RPMI8226 (cell line): ENCODE measurements at regions not wholly inside any gene's neighbourhood (a gene's known extent, or its start where the extent isn't known, plus 50 kb on each side); places are given as distances from the start of the nearest gene placed in this dataset.

Experiments
- DNase-seq: peaks from one replicate; pipeline ENCODE4 v3.0.0-alpha.2; 2015

DNA sequence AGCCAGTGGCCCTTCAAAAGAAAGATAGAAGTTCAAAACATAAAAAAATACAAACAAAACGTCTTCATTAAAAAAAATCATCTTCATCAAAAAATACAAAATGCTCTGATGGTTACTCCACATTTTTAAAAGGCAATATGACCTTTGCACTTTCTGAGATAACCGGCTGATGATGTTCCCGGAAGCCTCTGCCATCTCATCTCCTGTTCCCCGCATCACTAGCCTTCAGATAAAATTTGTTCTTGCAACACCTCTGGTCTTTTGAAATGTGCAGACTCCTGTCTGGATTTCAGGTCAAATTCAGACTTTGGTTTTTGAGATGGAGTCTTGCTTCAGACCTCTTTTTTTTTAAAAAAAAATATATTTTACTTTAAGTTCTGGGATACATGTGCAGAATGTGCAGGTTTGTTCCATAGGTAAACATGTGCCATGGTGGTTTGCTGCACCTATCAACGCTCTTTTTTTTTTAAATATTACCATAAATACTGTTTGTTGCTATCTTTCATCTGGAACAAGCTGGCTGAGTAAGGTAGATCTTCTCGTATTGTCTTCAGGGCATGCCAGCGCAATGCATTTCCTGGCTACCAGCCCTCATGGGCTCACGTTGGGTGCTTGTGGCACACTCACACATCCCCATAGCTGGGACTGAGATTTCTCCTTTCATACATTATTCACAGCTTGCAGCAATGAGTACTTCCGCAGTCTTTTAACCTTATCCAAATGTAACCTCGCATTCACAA lies 418.9 kb upstream of the ARGLU1 start:
- DNase-seq, result no peak

DNA sequence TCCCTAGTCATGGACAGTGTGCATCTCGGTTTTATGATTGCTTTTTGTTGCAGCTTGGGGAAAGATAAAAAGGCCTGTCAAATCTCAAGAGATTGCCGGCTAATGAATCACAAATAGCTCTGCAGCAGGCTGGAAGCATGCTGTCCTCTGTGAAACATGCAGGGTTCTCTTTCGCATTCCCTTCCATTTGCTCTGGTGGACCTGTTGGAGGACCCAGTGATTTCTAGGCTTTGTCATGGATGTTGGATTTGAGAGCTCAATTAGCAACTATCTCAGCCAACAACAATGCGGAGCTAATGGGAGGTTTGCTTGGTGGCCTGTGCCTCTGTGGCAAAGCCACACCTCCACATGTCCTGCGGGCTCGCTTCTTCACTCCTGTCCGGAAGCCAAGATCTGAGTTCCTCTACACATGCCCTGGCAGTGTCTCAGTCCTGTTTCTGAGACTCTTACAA lies 418.1 kb upstream of the ARGLU1 start:
- no peak for DNase-seq

DNA sequence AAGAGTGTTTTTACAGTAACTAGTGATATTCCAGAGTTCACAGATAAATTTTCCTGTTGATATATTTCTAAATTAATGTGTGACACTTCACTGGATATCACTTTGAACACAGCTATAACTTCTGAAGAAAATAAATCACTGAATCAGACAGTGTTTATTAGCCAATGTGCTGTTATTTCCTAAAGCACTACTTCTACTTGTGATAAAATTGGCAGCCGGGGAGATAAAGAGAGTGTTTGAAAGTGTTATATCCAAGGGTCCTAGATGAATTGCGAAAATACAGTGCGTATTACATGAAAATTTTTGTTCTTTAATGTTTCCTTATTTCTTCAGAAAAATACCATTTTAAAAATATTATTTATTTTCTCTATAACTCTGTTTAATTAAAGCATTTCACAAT lies 417.5 kb upstream of the ARGLU1 start:
- DNase-seq, result no peak

DNA sequence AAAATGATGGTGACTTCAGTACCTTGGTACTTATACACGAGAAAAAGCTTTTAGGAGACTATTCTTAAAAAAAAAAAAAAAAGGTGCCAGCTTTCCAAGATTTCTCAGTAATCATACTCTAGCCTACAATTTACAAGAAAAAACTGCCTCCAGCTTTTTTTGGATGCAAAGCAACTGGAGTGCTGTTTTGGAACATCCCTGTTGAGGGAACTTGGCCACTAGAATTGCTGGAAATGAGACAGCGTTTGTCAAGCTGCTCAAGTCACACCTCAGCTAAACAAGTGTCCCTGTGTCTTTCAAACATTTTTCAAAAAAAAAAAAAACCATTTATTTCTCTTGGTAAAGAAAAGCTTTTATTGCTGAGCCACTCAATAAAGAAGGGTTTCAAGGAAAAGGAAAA lies 413.1 kb upstream of the ARGLU1 start:
- DNase-seq, result no peak

DNA sequence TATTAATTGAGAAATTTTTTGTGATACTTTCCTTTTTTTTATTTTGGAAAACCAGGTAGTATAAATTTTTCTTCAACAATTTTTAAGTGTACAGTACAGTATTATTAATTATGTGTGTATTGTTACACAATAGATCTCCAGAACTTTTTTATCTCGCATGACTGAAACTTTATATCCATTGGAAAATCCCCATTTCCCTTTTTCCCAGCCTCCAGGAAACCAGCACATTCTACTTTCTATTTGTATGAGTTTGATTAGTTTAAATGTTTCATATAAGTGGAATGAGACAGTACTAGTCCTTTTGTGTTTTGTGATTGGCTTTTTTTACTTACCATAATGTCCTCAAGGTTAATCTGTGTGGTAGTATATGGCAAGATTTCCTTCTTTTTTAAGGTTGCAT lies 399.5 kb upstream of the ARGLU1 start:
- DNase-seq, result no peak

DNA sequence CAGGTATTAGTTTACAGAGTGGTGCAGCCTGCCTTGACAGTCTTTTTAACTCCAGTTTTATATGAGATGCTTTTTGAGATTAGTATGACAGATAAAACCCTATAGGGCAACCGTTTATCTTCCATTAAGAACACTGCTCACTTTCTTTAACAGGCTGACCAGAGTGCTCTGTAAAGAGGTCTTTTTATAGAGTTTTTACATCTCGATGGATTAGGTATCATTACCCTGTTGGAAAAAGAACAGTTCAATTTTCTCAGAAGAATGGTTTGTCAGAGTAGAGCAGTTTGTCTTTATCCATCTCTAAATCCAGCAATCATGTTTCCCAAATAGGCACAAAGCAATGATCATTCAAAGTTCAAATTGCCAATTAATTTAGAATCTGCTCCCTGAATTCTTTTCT lies 395.2 kb upstream of the ARGLU1 start:
- no peak for DNase-seq

DNA sequence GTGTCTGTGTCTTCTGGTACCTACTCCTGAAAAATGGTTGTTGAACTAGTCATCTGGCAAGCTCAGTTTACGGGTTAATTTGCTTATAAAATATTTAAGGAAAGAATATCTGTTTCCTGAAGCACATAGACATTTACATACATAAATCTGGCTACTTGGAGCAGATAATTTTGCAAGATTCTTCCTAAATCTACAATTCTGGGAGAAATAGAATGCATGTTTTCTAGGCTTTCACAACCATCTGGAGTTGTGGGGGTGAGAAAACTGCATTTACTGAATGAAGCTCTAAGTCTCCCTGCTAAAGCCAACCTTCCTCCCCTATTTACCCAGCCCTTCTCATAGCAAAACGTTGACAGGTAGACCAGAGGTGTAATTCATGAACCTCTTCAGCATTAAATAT lies 393.7 kb upstream of the ARGLU1 start:
- no peak for DNase-seq

DNA sequence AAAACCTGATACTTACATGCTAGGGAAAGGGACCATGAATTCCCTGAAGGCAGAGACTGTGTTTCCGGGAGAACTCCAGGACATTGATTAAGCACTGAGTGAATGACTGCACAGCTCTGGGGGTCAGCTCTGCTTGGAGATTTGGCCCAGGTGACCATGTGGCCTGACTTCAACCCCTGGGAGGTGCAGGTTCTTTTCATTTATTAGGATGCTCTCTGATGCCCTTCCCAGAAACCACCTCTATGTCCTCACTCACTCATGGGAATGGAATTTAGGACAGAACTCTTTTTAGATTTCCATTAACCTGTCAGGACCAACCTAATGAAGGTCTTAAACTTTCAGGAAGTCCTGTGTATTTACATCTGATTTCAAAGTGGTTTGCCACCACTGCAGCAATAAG lies 393.3 kb upstream of the ARGLU1 start:
- no peak for DNase-seq

DNA sequence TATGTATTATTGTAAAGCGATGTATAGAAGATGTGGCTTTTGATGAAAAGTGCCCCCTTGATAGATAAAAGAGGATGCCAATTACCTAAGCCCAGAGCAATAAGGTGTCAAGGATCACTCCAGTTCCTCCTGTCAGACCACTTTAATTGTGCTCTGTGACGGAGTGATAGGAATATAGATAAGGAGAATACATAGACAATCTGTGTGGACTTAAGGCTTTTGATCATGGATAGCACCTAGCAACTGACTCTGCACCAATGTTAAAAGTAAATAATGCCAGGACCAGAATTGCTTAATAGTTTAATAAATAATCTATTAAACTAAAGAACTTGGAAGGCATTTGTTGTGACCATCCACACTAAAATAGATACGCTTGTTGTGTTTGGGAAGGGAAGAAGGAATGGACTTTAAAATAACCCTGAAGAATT lies 390.7 kb upstream of the ARGLU1 start:
- no peak for DNase-seq

DNA sequence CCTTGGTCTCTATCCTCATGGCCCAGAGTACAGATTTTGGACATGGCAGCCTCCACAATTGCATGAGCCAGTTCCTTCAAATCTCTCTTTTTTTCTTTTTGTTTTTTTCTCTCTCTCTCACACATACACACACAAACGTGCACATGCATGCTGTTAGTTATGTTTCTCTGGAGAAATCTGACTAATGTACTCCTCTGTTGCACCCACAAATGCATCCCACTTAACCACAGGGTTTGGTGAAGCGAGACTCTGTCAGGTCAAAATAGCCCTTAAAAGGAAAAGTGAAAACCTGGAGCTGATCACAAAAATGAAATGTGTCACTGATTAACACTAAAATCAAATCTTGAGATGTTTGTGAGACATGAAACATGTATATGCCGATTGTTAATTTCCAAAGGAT lies 374.6 kb upstream of the ARGLU1 start:
- DNase-seq, result no peak

DNA sequence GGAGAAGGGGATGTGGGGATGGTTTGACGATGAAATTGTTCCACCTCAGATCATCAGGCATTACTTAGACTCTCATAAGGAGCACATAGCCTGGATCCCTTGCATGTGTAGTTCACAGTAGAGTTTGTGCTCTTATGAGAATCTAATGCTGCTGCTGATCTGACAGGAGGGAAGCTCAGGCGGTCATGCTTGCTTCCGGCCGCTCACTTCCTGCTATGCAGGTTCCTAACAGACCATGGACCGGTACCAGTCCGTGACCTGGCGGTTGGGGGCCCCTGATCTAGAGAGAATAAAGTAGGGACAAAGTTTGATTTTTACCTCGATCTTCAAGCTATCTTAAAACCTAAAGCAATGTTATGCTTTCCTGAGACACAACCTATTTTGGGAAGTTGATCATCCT lies 373.8 kb upstream of the ARGLU1 start:
- DNase-seq, result no peak

DNA sequence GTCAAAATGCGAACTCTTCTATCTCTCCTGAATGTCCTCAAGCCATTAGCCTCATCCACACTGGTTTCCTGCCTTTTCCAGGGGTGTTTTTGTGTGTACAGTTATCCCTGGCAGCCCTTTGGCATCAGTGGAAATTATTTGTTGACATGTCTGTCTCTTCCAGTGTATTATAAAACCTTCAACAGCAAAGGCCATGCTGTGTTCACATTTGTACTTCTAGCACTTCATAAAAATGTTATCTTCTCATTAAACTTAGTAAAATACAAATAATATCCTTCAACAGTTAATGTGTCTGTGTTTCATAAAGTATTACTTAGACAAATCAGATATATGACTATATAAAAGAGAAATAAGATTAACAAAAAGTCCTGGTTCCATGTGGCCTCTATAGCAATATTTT lies 359.5 kb upstream of the ARGLU1 start:
- no peak for DNase-seq

DNA sequence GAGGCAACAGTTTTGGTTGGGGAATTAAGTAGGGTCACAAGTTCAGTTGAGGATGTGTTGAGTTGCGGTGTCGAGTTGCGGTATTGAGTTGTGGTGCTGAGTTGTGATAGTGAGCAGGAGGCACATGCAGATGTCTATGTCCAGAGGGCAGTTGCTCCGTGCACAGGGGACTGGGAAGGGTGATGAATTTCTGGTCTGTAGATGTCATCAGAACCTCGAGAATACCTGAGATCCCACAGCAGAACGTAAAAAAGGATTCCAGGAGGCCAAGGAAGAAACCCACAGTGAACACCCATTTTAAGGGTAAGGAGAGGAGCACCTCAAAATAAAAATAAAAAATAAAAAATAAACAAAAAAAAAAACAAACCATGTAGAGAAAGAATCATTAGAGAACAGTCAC lies 354.4 kb upstream of the ARGLU1 start:
- no peak for DNase-seq

DNA sequence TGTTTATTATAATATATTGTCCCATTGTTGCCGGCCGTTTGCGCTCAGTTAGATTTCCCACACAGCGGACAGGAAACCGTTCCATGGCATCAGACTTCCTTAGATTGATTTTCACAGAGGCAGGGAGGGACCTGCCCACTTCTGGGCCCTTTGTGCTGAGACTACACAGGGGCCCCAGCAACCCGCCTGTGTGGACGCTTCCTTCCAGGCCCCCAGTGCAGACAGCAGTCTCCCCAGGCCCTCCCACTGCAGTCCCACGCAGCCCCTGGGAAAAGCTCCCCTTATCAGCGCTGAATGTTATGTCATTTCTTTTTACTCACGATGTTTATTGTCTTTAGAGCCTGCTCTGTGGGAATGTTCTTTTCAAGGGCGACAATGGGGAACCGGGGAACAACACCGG lies 351.7 kb upstream of the ARGLU1 start:
- DNase-seq, result no peak

DNA sequence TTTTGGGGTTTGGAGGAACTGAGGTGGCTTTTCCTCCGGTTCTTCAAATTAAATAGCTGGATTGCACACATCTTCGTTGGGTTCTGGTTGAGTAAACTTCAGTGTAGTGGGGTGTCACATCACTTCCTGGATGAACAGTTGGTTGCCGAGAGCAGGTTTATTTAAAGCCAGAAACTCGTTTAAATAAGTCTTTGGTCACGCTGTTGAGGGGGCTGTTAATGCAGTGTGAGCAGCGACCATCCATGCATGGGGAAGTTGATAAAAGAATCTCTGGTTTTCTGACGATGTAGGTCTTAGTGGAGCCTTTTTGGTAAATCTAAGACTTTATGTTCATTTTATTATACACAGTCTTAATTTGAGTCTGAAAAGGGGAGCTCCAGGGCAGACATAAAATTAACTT lies 351.2 kb upstream of the ARGLU1 start:
- DNase-seq, result no peak

DNA sequence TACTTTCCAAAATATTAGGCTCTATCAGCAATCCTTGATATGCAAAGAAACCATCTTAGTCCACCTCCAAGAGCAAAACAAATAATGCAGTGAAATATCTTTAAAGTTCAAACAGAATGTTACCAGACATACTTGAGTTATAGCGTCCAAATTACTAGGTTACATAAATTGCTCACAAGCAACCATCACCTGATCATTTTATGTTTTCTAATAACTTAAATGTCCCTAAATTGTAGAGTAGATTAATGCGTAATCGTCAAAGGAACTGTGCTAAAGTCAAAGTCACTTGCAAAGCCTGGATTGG lies 350.6 kb upstream of the ARGLU1 start:
- no peak for DNase-seq

DNA sequence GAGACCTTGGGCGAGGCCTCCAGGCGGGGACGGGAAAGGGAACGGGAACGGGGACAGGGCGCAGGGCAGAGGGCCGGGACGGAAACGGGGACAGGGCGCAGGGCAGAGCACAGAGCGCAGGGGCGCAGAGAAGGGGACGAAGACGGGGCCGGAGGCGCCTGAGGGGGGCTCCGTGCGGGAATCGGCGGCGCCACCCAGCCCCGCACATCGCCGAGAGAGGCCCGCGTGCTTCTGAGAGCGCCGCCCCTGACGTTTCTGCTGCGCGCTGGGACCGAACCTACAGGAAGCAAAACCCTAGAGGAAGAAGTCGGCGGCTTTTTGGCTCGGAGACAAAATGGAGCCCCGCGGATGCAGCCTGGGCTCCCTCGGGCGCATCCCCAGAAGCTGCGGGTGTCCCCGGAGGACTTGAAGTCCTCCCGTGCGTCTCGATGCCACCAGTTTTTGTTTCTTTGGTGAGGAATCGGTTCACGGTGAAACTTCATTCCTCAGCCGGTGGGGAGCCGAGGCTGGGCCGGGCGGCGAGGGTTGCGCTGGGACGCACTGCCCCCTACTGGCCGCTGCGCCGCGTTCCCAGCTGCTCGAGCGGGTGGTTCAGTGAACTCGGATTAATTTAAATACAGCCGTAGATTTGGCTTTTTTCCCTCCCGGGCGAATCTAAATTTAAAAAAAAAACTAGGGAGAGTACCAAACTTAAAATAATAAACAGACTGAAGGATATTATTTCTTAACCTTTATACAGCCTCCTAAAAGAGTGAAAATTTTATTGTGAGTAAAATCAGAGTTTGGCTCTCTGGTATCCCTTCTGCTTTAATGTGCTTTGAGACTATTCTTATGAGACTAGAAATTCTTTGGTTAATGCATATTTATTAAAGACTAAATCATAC lies 350.0 kb upstream of the ARGLU1 start:
- DNase-seq, result peak; percentile 67

DNA sequence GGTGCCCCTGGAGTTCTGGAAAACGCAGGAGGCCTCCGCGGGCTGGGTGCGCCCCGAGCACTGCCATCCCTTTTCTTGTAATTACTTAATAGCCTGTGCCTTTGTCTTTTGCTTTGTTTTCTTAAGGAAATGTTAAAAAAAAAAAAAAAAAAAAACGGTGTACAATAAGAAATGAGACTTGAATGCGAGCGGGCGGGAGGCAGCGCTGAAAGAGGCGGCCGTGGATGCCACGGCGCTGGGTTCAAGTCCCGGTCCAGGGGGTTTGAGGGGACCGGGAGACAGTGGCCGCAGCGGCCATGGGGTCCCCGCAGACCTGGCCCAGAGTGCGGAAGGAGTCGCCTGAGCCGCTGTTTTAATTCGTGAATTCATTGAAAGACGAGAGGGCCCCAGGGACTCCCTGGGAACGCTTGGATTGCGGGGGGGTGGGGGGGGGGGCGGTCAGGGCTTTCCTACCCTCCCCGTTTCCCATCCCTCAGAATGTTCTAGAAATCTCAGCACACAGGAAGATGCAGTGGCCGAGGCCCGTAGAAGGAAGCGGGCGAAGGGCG lies 349.2 kb upstream of the ARGLU1 start:
- DNase-seq, result no peak

DNA sequence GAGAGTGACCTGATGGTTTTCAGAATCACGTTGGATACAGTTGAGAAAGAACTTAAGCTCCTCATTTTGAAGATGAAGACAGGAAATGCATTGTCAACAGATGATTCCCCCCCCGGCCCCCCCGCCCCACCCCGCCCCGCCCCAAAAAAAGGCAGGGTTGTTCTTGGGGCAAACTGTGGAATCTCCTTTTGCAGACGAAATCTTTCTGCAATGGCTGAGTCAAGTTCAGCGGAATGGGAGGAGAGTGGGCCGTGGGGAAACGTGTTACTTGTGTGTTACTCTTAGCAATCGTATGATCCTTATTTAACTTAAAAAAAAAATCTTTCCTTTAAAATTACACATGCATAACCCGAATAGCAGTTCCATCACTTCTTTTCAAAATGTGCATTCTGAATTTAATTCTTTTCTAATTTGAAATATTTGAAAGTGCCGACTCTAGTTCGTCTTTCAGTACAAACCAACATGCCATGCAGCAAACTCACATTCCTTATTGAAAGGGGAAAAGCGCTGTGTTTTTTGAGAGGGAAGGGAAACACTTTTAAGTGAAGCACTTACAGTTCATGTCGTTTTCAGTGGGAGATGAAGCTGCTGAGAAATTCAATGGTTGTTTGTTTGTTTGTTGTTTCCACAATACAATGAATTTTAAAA lies 348.5 kb upstream of the ARGLU1 start:
- no peak for DNase-seq

DNA sequence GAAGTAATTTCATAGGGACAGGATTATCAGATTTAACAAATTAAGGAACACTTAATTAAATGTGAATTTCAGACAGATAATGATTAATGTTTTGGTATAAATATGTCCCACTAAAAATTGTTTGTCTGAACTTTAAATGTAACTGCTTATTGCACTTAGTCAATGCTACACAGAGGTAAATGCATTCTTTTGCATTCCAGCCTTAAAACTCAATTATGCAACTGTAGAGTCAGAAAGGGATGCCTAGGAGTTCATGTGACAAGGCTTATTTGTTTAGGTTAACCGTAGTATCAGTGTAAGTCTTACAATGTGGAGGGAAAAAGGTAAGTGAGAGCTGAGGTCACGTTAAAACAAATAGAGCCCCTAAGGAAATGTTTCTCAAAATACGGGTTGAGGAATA lies 347.2 kb upstream of the ARGLU1 start:
- DNase-seq, result no peak

DNA sequence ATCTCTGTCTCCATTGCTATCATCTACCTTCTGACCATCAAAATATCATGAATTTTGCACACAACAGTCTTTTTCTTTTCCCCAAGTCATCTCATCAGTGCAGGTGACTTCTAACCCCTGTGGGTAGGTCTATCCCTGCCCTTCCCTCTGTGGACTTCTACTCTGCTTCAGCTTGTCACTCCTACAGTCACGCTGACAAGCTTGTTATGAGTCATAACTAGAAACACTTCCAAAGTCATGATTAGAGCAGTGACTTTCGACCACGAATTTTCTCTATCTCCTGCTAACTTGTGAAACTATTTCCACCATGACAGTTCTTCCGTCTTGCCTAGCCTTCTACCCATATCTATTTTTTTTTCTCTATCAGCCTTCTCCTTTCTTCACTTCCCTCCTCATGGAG lies 343.7 kb upstream of the ARGLU1 start:
- no peak for DNase-seq

DNA sequence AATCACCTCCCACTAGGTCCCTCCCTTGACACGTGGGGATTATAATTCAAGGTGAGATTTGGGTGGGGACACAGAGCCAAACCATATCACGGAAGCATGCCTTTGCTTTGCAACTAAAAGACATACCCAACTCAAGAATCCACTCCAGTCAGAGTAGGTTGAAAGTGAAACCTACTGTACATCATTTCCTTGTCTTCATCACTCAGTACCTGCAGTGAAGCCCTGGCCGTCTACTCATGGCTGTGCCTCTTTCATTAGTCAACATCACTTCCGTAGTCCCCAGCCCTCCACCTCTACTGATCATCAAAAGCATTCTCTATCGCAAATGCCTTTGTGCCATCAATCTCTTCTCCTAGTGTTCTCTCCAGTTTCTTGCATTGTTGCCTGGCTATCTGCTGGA lies 343.1 kb upstream of the ARGLU1 start:
- no peak for DNase-seq

DNA sequence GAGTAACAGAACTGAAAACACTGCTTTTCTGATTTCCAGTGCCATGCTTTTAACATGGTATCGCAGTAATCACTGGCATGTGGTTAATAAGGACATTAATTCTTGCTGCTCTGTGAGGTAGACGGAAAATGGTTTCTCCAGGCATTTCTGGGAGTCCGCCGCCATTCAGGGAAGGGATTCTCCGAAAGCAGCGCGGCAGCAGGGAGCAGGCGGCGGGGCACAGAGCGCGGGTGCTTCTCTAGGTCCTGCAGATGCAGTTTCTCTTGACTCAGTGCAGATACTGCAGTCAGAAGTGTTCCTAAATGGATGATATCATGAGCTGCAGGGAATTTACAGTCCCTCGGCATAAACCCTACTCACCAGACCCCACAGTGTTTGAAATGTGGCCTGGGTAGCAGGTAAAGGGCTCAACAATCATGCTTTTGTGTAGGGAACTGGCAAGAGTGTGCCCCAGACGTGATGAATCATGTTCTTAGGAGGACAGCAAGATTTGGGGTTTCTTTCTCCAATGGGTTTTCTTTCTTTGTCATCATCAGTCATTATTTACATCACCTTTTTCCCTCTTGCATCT lies 338.6 kb upstream of the ARGLU1 start:
- no peak for DNase-seq
